ENCODE measurements at regions not wholly inside any gene's neighbourhood (a gene's known extent, or its start where the extent isn't known, plus 50 kb on each side); places are given as distances from the start of the nearest gene placed in this dataset.

GRCh38 chr6:155894758-155895157 lies 439.1 kb upstream of the NOX3 start:
- H3K27me3 ChIP-seq, result no peaks in the 10 kb centered on the region
- no peak overlapping the region for H3K27ac ChIP-seq
- no peaks in the 10 kb centered on the region for H3K36me3 ChIP-seq
- 78 to 93% (median 86%) methylated on average over 5 of the region's 5 CpGs for WGBS, 5 donors
- no peak overlapping the region for H3K4me3 ChIP-seq
- no peak for DNase-seq
- intact Hi-C loops (cut with DNase I; ENCODE audit: low total_unique reads), result no loop called here
- TF ChIP-seq CTCF (IDR thresholded peaks at IDR 0.05), result no peak
- no peaks in the 10 kb centered on the region for H3K4me1 ChIP-seq
- no peaks in the 10 kb centered on the region for H3K9me3 ChIP-seq

GRCh38 chr6:155894262-155894661 lies 438.6 kb upstream of the NOX3 start:
- no peak for TF ChIP-seq CTCF (IDR thresholded peaks at IDR 0.05)
- no peak for TF ChIP-seq POLR2AphosphoS5 (IDR thresholded peaks at IDR 0.05)
- TF ChIP-seq POLR2A (IDR thresholded peaks at IDR 0.05), result no peak
- no peak for TF ChIP-seq EP300 (IDR thresholded peaks at IDR 0.05)
- H3K9me3 ChIP-seq, result no peaks in the 10 kb centered on the region
- no peak overlapping the region for H3K27ac ChIP-seq
- H3K27me3 ChIP-seq, result no peaks in the 10 kb centered on the region
- no peak overlapping the region for H3K4me3 ChIP-seq
- H3K36me3 ChIP-seq, result no peaks in the 10 kb centered on the region
- intact Hi-C loops (cut with DNase I; ENCODE audit: low total_unique reads), result no loop called here
- 70 to 92% (median 75%) methylated on average over 4 of the region's 4 CpGs for WGBS, 5 donors
- DNase-seq, result no peak
- H3K4me1 ChIP-seq, result no peaks in the 10 kb centered on the region

- TF ChIP-seq EP300 (IDR thresholded peaks at IDR 0.05), result no peak
- TF ChIP-seq POLR2AphosphoS5 (IDR thresholded peaks at IDR 0.05), result no peak
- TF ChIP-seq CTCF (IDR thresholded peaks at IDR 0.05), result no peak
- TF ChIP-seq POLR2A (IDR thresholded peaks at IDR 0.05), result no peak
- H3K4me1 ChIP-seq, result no peaks in the 10 kb centered on the region
- H3K9me3 ChIP-seq, result no peaks in the 10 kb centered on the region
- no peak overlapping the region for H3K4me3 ChIP-seq
- WGBS, 5 donors, result 50 to 85% (median 66%) methylated on average over 2 of the region's 2 CpGs
- intact Hi-C loops (cut with DNase I; ENCODE audit: low total_unique reads), result no loop called here
- no peaks in the 10 kb centered on the region for H3K27me3 ChIP-seq
- no peak for DNase-seq
- no peaks in the 10 kb centered on the region for H3K36me3 ChIP-seq
- H3K27ac ChIP-seq, result no peak overlapping the region
These were observed 434.8 kb upstream of the NOX3 start for GRCh38 chr6:155890409-155890808.

GRCh38 chr6:155889410-155889809 lies 433.8 kb upstream of the NOX3 start:
- Histone ChIP-seq H3K4me3 (no peak overlapping the region), H3K27me3 (no peaks in the 10 kb centered on the region), H3K36me3 (no peaks in the 10 kb centered on the region), H3K4me1 (no peaks in the 10 kb centered on the region), H3K27ac (no peak overlapping the region), H3K9me3 (no peaks in the 10 kb centered on the region)
- DNase-seq, result no peak
- TF ChIP-seq EP300 (IDR thresholded peaks at IDR 0.05) (no peak), POLR2A (IDR thresholded peaks at IDR 0.05) (no peak), POLR2AphosphoS5 (IDR thresholded peaks at IDR 0.05) (no peak), CTCF (IDR thresholded peaks at IDR 0.05) (no peak)
- intact Hi-C loops (cut with DNase I; ENCODE audit: low total_unique reads), result no loop called here
- 59 to 69% (median 65%) methylated on average over 3 of the region's 3 CpGs for WGBS, 5 donors

GRCh38 chr6:155887421-155887820 lies 431.8 kb upstream of the NOX3 start:
- no peak for DNase-seq

More at GRCh38 chr6:155887421-155887820, 431.8 kb upstream of the NOX3 start:
- Histone ChIP-seq H3K4me3 (no peak overlapping the region), H3K27ac (no peak overlapping the region), H3K9me3 (no peaks in the 10 kb centered on the region), H3K27me3 (no peaks in the 10 kb centered on the region), H3K4me1 (peaks cover 0 to 6% (median 2%) of the 10 kb centered on the region in 4 donors), H3K36me3 (no peaks in the 10 kb centered on the region)
- intact Hi-C loops (cut with DNase I; ENCODE audit: low total_unique reads), result no loop called here
- 88 to 96% (median 93%) methylated on average over 4 of the region's 4 CpGs for WGBS, 5 donors
- no peak for TF ChIP-seq EP300 (IDR thresholded peaks at IDR 0.05)
- TF ChIP-seq POLR2A (IDR thresholded peaks at IDR 0.05), result no peak
- TF ChIP-seq CTCF (IDR thresholded peaks at IDR 0.05), result no peak
- TF ChIP-seq POLR2AphosphoS5 (IDR thresholded peaks at IDR 0.05), result no peak

Data from stomach (tissue), 8 donors.